COLO829 (cell line): ENCODE measurements at regions not wholly inside any gene's neighbourhood (a gene's known extent, or its start where the extent isn't known, plus 50 kb on each side); places are given as distances from the start of the nearest gene placed in this dataset.
"Not testable (repeated sequence)": the region's sequence is repeated elsewhere in the genome, so short reads cannot be mapped to it uniquely, and the experiment has no call there.

Source experiments
- DNase-seq: peaks from one replicate; pipeline ENCODE4 v3.0.0; 2012; ENCODE audit warnings: low spot score

GRCh38 chr11:89545691-89546090, 54.5 kb upstream of the NOX4 start:
- DNase-seq = no peak

- DNase-seq = not testable (repeated sequence)
Measured at GRCh38 chr11:89555781-89556180, 64.6 kb upstream of the NOX4 start.

- not testable (repeated sequence) for DNase-seq
Measured at GRCh38 chr11:89556731-89557707, 65.8 kb upstream of the NOX4 start.

GRCh38 chr11:89560598-89560997, 69.4 kb upstream of the NOX4 start:
- DNase-seq = not testable (repeated sequence)

- DNase-seq = not testable (repeated sequence)
Measured at GRCh38 chr11:89562731-89563130, 71.6 kb upstream of the NOX4 start.

GRCh38 chr11:89566972-89567371, 75.8 kb upstream of the NOX4 start:
- no peak for DNase-seq

- not testable (repeated sequence) for DNase-seq
Measured at GRCh38 chr11:89569387-89569786, 78.2 kb upstream of the NOX4 start.

- DNase-seq = not testable (repeated sequence)
Measured at GRCh38 chr11:89571706-89572105, 80.5 kb upstream of the NOX4 start.

- DNase-seq = not testable (repeated sequence)
Measured at GRCh38 chr11:89575846-89576245, 84.7 kb upstream of the NOX4 start.

GRCh38 chr11:89577428-89577827, 86.3 kb upstream of the NOX4 start:
- DNase-seq = not testable (repeated sequence)

GRCh38 chr11:89583580-89583979, 92.4 kb upstream of the NOX4 start:
- DNase-seq = no peak

- not testable (repeated sequence) for DNase-seq
Measured at GRCh38 chr11:89585046-89585445, 93.9 kb upstream of the NOX4 start.

- DNase-seq = not testable (repeated sequence)
Measured at GRCh38 chr11:89585471-89585870, 94.3 kb upstream of the NOX4 start.

- not testable (repeated sequence) for DNase-seq
Measured at GRCh38 chr11:89589413-89589812, 98.2 kb upstream of the NOX4 start.

GRCh38 chr11:89590008-89590632, 98.9 kb upstream of the NOX4 start:
- DNase-seq = not testable (repeated sequence)

- not testable (repeated sequence) for DNase-seq
Measured at GRCh38 chr11:89601263-89601662, 108.8 kb upstream of the TRIM77 start.

- DNase-seq = no peak
Measured at GRCh38 chr11:89604281-89604680, 105.8 kb upstream of the TRIM77 start.

GRCh38 chr11:89606845-89607244, 103.3 kb upstream of the TRIM77 start:
- DNase-seq = peak; percentile 16

- not testable (repeated sequence) for DNase-seq
Measured at GRCh38 chr11:89607497-89607896, 102.6 kb upstream of the TRIM77 start.

- no peak for DNase-seq
Measured at GRCh38 chr11:89608234-89608966, 101.7 kb upstream of the TRIM77 start.

GRCh38 chr11:89612096-89612495, 98.0 kb upstream of the TRIM77 start:
- DNase-seq = no peak

- DNase-seq = no peak
Measured at GRCh38 chr11:89613911-89614310, 96.2 kb upstream of the TRIM77 start.
